ENCODE measurements at regions not wholly inside any gene's neighbourhood (a gene's known extent, or its start where the extent isn't known, plus 50 kb on each side); places are given as distances from the start of the nearest gene placed in this dataset.

DNA sequence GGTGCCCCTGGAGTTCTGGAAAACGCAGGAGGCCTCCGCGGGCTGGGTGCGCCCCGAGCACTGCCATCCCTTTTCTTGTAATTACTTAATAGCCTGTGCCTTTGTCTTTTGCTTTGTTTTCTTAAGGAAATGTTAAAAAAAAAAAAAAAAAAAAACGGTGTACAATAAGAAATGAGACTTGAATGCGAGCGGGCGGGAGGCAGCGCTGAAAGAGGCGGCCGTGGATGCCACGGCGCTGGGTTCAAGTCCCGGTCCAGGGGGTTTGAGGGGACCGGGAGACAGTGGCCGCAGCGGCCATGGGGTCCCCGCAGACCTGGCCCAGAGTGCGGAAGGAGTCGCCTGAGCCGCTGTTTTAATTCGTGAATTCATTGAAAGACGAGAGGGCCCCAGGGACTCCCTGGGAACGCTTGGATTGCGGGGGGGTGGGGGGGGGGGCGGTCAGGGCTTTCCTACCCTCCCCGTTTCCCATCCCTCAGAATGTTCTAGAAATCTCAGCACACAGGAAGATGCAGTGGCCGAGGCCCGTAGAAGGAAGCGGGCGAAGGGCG, 349.2 kb upstream of the ARGLU1 start:
- Histone ChIP-seq H3K27ac (ENCODE audit: low read depth, low read length) (no peak overlapping the region), H2AFZ (ENCODE audit: low read depth, low read length, severe bottlenecking) (no peak overlapping the region), H3K27me3 (ENCODE audit: low read length) (no peaks in the 10 kb centered on the region), H3K9ac (ENCODE audit: low read length) (no peak overlapping the region), H3K36me3 (ENCODE audit: low read length) (no peaks in the 10 kb centered on the region), H3F3A (ENCODE audit: insufficient read depth) (peaks cover 8% of the 10 kb centered on the region), H3K4me2 (ENCODE audit: low read depth, low read length, poor library complexity, severe bottlenecking) (no peak overlapping the region), H3K79me2 (ENCODE audit: insufficient read depth, low read length) (no peaks in the 10 kb centered on the region), H4K20me1 (ENCODE audit: low read depth, low read length) (no peaks in the 10 kb centered on the region), H3K9me2 (replicated peaks; ENCODE audit: insufficient read depth, low read length) (no peaks in the 10 kb centered on the region), H3K4me3 (ENCODE audit: insufficient read depth, low read length, poor library complexity, severe bottlenecking) (no peak overlapping the region), H3K9me3 (ENCODE audit: insufficient read depth, low read length) (no peaks in the 10 kb centered on the region)
- TF ChIP-seq, protein P1, sequence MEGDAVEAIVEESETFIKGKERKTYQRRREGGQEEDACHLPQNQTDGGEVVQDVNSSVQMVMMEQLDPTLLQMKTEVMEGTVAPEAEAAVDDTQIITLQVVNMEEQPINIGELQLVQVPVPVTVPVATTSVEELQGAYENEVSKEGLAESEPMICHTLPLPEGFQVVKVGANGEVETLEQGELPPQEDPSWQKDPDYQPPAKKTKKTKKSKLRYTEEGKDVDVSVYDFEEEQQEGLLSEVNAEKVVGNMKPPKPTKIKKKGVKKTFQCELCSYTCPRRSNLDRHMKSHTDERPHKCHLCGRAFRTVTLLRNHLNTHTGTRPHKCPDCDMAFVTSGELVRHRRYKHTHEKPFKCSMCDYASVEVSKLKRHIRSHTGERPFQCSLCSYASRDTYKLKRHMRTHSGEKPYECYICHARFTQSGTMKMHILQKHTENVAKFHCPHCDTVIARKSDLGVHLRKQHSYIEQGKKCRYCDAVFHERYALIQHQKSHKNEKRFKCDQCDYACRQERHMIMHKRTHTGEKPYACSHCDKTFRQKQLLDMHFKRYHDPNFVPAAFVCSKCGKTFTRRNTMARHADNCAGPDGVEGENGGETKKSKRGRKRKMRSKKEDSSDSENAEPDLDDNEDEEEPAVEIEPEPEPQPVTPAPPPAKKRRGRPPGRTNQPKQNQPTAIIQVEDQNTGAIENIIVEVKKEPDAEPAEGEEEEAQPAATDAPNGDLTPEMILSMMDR (IDR thresholded peaks at IDR 0.05; ENCODE audit: insufficient read depth, low read length, poor library complexity, severe bottlenecking) = no peak
- no peak for TF ChIP-seq EZH2phosphoT487 (conservative IDR thresholded peaks at IDR 0.05; ENCODE audit: low read length)

DNA sequence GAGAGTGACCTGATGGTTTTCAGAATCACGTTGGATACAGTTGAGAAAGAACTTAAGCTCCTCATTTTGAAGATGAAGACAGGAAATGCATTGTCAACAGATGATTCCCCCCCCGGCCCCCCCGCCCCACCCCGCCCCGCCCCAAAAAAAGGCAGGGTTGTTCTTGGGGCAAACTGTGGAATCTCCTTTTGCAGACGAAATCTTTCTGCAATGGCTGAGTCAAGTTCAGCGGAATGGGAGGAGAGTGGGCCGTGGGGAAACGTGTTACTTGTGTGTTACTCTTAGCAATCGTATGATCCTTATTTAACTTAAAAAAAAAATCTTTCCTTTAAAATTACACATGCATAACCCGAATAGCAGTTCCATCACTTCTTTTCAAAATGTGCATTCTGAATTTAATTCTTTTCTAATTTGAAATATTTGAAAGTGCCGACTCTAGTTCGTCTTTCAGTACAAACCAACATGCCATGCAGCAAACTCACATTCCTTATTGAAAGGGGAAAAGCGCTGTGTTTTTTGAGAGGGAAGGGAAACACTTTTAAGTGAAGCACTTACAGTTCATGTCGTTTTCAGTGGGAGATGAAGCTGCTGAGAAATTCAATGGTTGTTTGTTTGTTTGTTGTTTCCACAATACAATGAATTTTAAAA, 348.5 kb upstream of the ARGLU1 start:
- Histone ChIP-seq H3K9me3 (ENCODE audit: insufficient read depth, low read length) (no peaks in the 10 kb centered on the region), H3K36me3 (ENCODE audit: low read length) (no peaks in the 10 kb centered on the region), H3K27ac (ENCODE audit: low read depth, low read length) (no peak overlapping the region), H3K4me3 (ENCODE audit: insufficient read depth, low read length, poor library complexity, severe bottlenecking) (no peak overlapping the region), H3F3A (ENCODE audit: insufficient read depth) (peaks cover 8% of the 10 kb centered on the region), H4K20me1 (ENCODE audit: low read depth, low read length) (no peaks in the 10 kb centered on the region), H3K27me3 (ENCODE audit: low read length) (no peaks in the 10 kb centered on the region), H2AFZ (ENCODE audit: low read depth, low read length, severe bottlenecking) (no peak overlapping the region), H3K9me2 (replicated peaks; ENCODE audit: insufficient read depth, low read length) (no peaks in the 10 kb centered on the region), H3K9ac (ENCODE audit: low read length) (no peak overlapping the region), H3K79me2 (ENCODE audit: insufficient read depth, low read length) (no peaks in the 10 kb centered on the region), H3K4me2 (ENCODE audit: low read depth, low read length, poor library complexity, severe bottlenecking) (no peak overlapping the region)
- no peak for TF ChIP-seq EZH2phosphoT487 (conservative IDR thresholded peaks at IDR 0.05; ENCODE audit: low read length)
- TF ChIP-seq, protein P1 (IDR thresholded peaks at IDR 0.05; ENCODE audit: insufficient read depth, low read length, poor library complexity, severe bottlenecking) = no peak

DNA sequence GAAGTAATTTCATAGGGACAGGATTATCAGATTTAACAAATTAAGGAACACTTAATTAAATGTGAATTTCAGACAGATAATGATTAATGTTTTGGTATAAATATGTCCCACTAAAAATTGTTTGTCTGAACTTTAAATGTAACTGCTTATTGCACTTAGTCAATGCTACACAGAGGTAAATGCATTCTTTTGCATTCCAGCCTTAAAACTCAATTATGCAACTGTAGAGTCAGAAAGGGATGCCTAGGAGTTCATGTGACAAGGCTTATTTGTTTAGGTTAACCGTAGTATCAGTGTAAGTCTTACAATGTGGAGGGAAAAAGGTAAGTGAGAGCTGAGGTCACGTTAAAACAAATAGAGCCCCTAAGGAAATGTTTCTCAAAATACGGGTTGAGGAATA, 347.2 kb upstream of the ARGLU1 start:
- no peak overlapping the region for H3K4me3 ChIP-seq (ENCODE audit: insufficient read depth, low read length, poor library complexity, severe bottlenecking)
- H3K4me2 ChIP-seq (ENCODE audit: low read depth, low read length, poor library complexity, severe bottlenecking) = no peak overlapping the region
- H3F3A ChIP-seq (ENCODE audit: insufficient read depth) = peaks cover 8% of the 10 kb centered on the region
- H2AFZ ChIP-seq (ENCODE audit: low read depth, low read length, severe bottlenecking) = no peak overlapping the region
- no peaks in the 10 kb centered on the region for H4K20me1 ChIP-seq (ENCODE audit: low read depth, low read length)
- H3K27me3 ChIP-seq (ENCODE audit: low read length) = no peaks in the 10 kb centered on the region
- no peaks in the 10 kb centered on the region for H3K79me2 ChIP-seq (ENCODE audit: insufficient read depth, low read length)
- no peak overlapping the region for H3K9ac ChIP-seq (ENCODE audit: low read length)
- no peaks in the 10 kb centered on the region for H3K9me3 ChIP-seq (ENCODE audit: insufficient read depth, low read length)
- no peak overlapping the region for H3K27ac ChIP-seq (ENCODE audit: low read depth, low read length)
- TF ChIP-seq, protein P1 (IDR thresholded peaks at IDR 0.05; ENCODE audit: insufficient read depth, low read length, poor library complexity, severe bottlenecking) = no peak
- TF ChIP-seq EZH2phosphoT487 (conservative IDR thresholded peaks at IDR 0.05; ENCODE audit: low read length) = no peak
- no peaks in the 10 kb centered on the region for H3K36me3 ChIP-seq (ENCODE audit: low read length)
- H3K9me2 ChIP-seq (replicated peaks; ENCODE audit: insufficient read depth, low read length) = no peaks in the 10 kb centered on the region

Measured in SU-DHL-6 (cell line).